NCI-H1092 (cell line): ENCODE measurements at regions not wholly inside any gene's neighbourhood (a gene's known extent, or its start where the extent isn't known, plus 50 kb on each side); places are given as distances from the start of the nearest gene placed in this dataset.

Source experiments
- DNase-seq: peaks from one replicate; lab custom pipeline; 2025; lab: John Stamatoyannopoulos, UW

- no peak for DNase-seq
These were observed 53.0 kb upstream of the RAB18 start for GRCh38 chr10:27451054-27451453.

- no peak for DNase-seq
These were observed 53.9 kb upstream of the RAB18 start for GRCh38 chr10:27450225-27450624.

GRCh38 chr10:27449571-27449970 is 54.5 kb upstream of the RAB18 start:
- DNase-seq: no peak

GRCh38 chr10:27448921-27449320 is 55.2 kb upstream of the RAB18 start:
- no peak for DNase-seq

- no peak for DNase-seq
These were observed 56.6 kb upstream of the RAB18 start for GRCh38 chr10:27447540-27447939.

- no peak for DNase-seq
These were observed 57.8 kb upstream of the RAB18 start for GRCh38 chr10:27446091-27446918.

- DNase-seq: no peak
These were observed 59.0 kb upstream of the RAB18 start for GRCh38 chr10:27445070-27445469.

GRCh38 chr10:27440478-27440877 is 63.6 kb upstream of the RAB18 start:
- DNase-seq: no peak

GRCh38 chr10:27440021-27440420 is 64.1 kb upstream of the RAB18 start:
- no peak for DNase-seq

- no peak for DNase-seq
These were observed 65.0 kb upstream of the RAB18 start for GRCh38 chr10:27439101-27439500.

- no peak for DNase-seq
These were observed 66.3 kb upstream of the RAB18 start for GRCh38 chr10:27437775-27438174.

GRCh38 chr10:27436710-27437109 is 67.4 kb upstream of the RAB18 start:
- no peak for DNase-seq

- DNase-seq: no peak
These were observed 70.1 kb upstream of the RAB18 start for GRCh38 chr10:27433976-27434375.

GRCh38 chr10:27426948-27427467 is 77.1 kb upstream of the RAB18 start:
- no peak for DNase-seq

- no peak for DNase-seq
These were observed 90.2 kb upstream of the RAB18 start for GRCh38 chr10:27413831-27414348.

GRCh38 chr10:27413387-27413786 is 90.7 kb upstream of the RAB18 start:
- DNase-seq: no peak

GRCh38 chr10:27410153-27410552 is 94.0 kb upstream of the RAB18 start:
- DNase-seq: no peak

GRCh38 chr10:27407271-27407670 is 96.8 kb upstream of the RAB18 start:
- DNase-seq: no peak

- no peak for DNase-seq
These were observed 104.2 kb upstream of the RAB18 start for GRCh38 chr10:27399871-27400270.

- no peak for DNase-seq
These were observed 110.1 kb upstream of the RAB18 start for GRCh38 chr10:27393961-27394360.

GRCh38 chr10:27392606-27393005 is 111.5 kb upstream of the RAB18 start:
- no peak for DNase-seq

- no peak for DNase-seq
These were observed 112.2 kb upstream of the RAB18 start for GRCh38 chr10:27391916-27392315.

GRCh38 chr10:27391325-27391724 is 112.8 kb upstream of the RAB18 start:
- no peak for DNase-seq

- no peak for DNase-seq
These were observed 113.4 kb upstream of the RAB18 start for GRCh38 chr10:27390681-27391080.
